WERI-Rb-1 (cell line): ENCODE measurements at regions not wholly inside any gene's neighbourhood (a gene's known extent, or its start where the extent isn't known, plus 50 kb on each side); places are given as distances from the start of the nearest gene placed in this dataset.

ENCODE experiments used
- DNase-seq: peaks from one replicate; pipeline ENCODE4 v3.0.0-alpha.2; 2020
- H3K27ac ChIP-seq: fragments of 250-450 bp; sonication (Bioruptor Pico); 2 replicates; pipeline ENCODE4 v1.5.1; 2020; ENCODE audit warnings: mild to moderate bottlenecking, moderate library complexity
- H3K27me3 ChIP-seq: fragments of 250-450 bp; sonication (Bioruptor Pico); 2 replicates; pipeline ENCODE4 v1.5.1; 2021; ENCODE audit warnings: mild to moderate bottlenecking, low read depth, moderate library complexity; ENCODE audit not compliant: insufficient read depth, severe bottlenecking
- H3K36me3 ChIP-seq: fragments of 250-450 bp; sonication (Bioruptor Pico); 2 replicates; pipeline ENCODE4 v1.5.1; 2020; ENCODE audit warnings: mild to moderate bottlenecking, moderate library complexity
- H3K4me3 ChIP-seq: 2 replicates; pipeline ENCODE4 v1.5.1; 2011; ENCODE audit warnings: low read depth, mild to moderate bottlenecking, control low read depth, low read length
- H3K9me3 ChIP-seq: fragments of 250-450 bp; sonication (Bioruptor Pico); 2 replicates; pipeline ENCODE4 v1.5.1; 2021; ENCODE audit warnings: mild to moderate bottlenecking, moderate library complexity; ENCODE audit not compliant: severe bottlenecking
- CTCF ChIP-seq: IDR thresholded peaks from 2 replicates; pipeline ENCODE4 v1.5.1; 2011; ENCODE audit warnings: low read depth, mild to moderate bottlenecking, control low read depth, inconsistent platforms, low read length

- no peak overlapping the region for H3K4me3 ChIP-seq
- no peak for TF ChIP-seq CTCF
- no peak for DNase-seq
- no peaks in the 10 kb centered on the region for H3K36me3 ChIP-seq
- peaks cover 15% of the 10 kb centered on the region for H3K27me3 ChIP-seq
- H3K27ac ChIP-seq = no peak overlapping the region
- H3K9me3 ChIP-seq = peaks cover 2% of the 10 kb centered on the region
Observed at GRCh38 chr10:125216861-125217260, 56.5 kb upstream of the CTBP2 start.

- H3K9me3 ChIP-seq = peaks cover 2% of the 10 kb centered on the region
- H3K27me3 ChIP-seq = peaks cover 13% of the 10 kb centered on the region
- H3K27ac ChIP-seq = no peak overlapping the region
- TF ChIP-seq CTCF = no peak
- H3K36me3 ChIP-seq = no peaks in the 10 kb centered on the region
- H3K4me3 ChIP-seq = no peak overlapping the region
- DNase-seq = no peak
Observed at GRCh38 chr10:125216309-125216708, 55.9 kb upstream of the CTBP2 start.

GRCh38 chr10:125214283-125214570 is 53.9 kb upstream of the CTBP2 start:
- H3K36me3 ChIP-seq = no peaks in the 10 kb centered on the region
- no peak for DNase-seq
- TF ChIP-seq CTCF = no peak
- H3K4me3 ChIP-seq = no peak overlapping the region
- peaks cover 16% of the 10 kb centered on the region for H3K27me3 ChIP-seq
- H3K27ac ChIP-seq = no peak overlapping the region
- H3K9me3 ChIP-seq = peaks cover 2% of the 10 kb centered on the region

GRCh38 chr10:125213541-125214282 is 53.3 kb upstream of the CTBP2 start:
- no peak overlapping the region for H3K27ac ChIP-seq
- peaks cover 2% of the 10 kb centered on the region for H3K9me3 ChIP-seq
- no peak overlapping the region for H3K4me3 ChIP-seq
- H3K36me3 ChIP-seq = no peaks in the 10 kb centered on the region
- H3K27me3 ChIP-seq = peaks cover 21% of the 10 kb centered on the region
- no peak for DNase-seq
- no peak for TF ChIP-seq CTCF

- peaks cover 2% of the 10 kb centered on the region for H3K9me3 ChIP-seq
- DNase-seq = no peak
- TF ChIP-seq CTCF = no peak
- no peak overlapping the region for H3K27ac ChIP-seq
- no peaks in the 10 kb centered on the region for H3K36me3 ChIP-seq
- H3K4me3 ChIP-seq = no peak overlapping the region
- peaks cover 18% of the 10 kb centered on the region for H3K27me3 ChIP-seq
Observed at GRCh38 chr10:125212150-125212809, 51.9 kb upstream of the CTBP2 start.
